ENCODE measurements at regions not wholly inside any gene's neighbourhood (a gene's known extent, or its start where the extent isn't known, plus 50 kb on each side); places are given as distances from the start of the nearest gene placed in this dataset.

DNA sequence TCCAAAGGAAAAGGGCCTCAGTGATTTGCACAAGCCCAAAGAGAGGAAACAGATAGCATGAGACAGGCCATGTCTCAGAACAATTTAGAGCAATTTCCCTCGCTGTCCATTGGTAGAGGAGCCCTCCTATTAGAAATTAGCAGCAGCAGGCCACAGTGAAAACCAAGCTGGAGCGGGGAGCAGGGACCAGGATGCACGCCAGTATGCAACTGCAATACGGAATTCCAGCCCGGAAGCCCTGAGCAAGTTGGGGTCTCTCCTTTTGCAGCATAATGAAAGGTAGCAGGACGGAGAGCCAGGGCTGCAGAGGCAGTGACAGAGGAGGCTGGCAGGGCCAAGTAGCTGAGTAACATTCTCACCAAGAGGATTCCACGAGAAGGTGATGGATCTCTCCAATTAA is 84.9 kb upstream of the CLMN start:
- TF ChIP-seq TCF7 (IDR thresholded peaks at IDR 0.05; ENCODE audit: low read depth) (no peak), ZNF33A (CRISPR knock-in tag; IDR thresholded peaks at IDR 0.05; ENCODE audit: borderline replicate concordance) (no peak), ZNF350 (CRISPR knock-in tag; IDR thresholded peaks at IDR 0.05; ENCODE audit: borderline replicate concordance, low read depth) (no peak), ATF7 (IDR thresholded peaks at IDR 0.05) (no peak), ATF7 (CRISPR knock-in tag; IDR thresholded peaks at IDR 0.05) (no peak)
- TF ChIP-seq, protein P1, sequence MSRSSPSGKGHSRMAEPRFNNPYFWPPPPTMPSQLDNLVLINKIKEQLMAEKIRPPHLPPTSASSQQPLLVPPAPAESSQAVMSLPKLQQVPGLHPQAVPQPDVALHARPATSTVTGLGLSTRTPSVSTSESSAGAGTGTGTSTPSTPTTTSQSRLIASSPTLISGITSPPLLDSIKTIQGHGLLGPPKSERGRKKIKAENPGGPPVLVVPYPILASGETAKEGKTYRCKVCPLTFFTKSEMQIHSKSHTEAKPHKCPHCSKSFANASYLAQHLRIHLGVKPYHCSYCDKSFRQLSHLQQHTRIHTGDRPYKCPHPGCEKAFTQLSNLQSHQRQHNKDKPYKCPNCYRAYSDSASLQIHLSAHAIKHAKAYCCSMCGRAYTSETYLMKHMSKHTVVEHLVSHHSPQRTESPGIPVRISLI (CRISPR knock-in tag; IDR thresholded peaks at IDR 0.05; ENCODE audit: borderline replicate concordance) = no peak

Data from HepG2 (cell line).